OCI-LY1 (cell line): ENCODE measurements at regions not wholly inside any gene's neighbourhood (a gene's known extent, or its start where the extent isn't known, plus 50 kb on each side); places are given as distances from the start of the nearest gene placed in this dataset.

Experiments
- H2AFZ ChIP-seq: fragments of 200-600 bp; sonication (generic), shearing (Covaris generic); 2 replicates; pipeline ENCODE4 v1.6.0; 2014; ENCODE audit warnings: antibody characterized with exemption, mild to moderate bottlenecking, low read length
- H3F3A ChIP-seq: fragments of 200-600 bp; sonication (generic), shearing (Covaris generic); 2 replicates; pipeline ENCODE4 v1.6.0; 2014; ENCODE audit warnings: mild to moderate bottlenecking, antibody characterized with exemption, low read length, moderate library complexity; ENCODE audit not compliant: insufficient read depth
- H3K27ac ChIP-seq: fragments of 200-600 bp; sonication (generic); 2 replicates; pipeline ENCODE4 v1.5.1; 2014; ENCODE audit warnings: low read length, mixed run types, mild to moderate bottlenecking, low read depth; ENCODE audit not compliant: poor library complexity, severe bottlenecking
- H3K27me3 ChIP-seq: fragments of 200-600 bp; sonication (generic); 2 replicates; pipeline ENCODE4 v1.6.0; 2014; ENCODE audit warnings: antibody characterized with exemption, mild to moderate bottlenecking, low read length, moderate library complexity; ENCODE audit not compliant: insufficient read depth
- H3K36me3 ChIP-seq: fragments of 200-600 bp; sonication (generic); 2 replicates; pipeline ENCODE4 v1.6.1; 2014; ENCODE audit warnings: mild to moderate bottlenecking, antibody characterized with exemption, low read length, moderate library complexity, mixed read lengths; ENCODE audit not compliant: insufficient read depth
- H3K4me1 ChIP-seq: fragments of 200-600 bp; sonication (generic); 2 replicates; pipeline ENCODE4 v1.5.1; 2014; ENCODE audit warnings: mild to moderate bottlenecking, low read length, moderate library complexity; ENCODE audit not compliant: insufficient read depth, severe bottlenecking
- H3K4me2 ChIP-seq: fragments of 200-600 bp; sonication (generic), shearing (Covaris generic); 2 replicates; pipeline ENCODE4 v1.6.1; 2014; ENCODE audit warnings: low read length
- H3K4me3 ChIP-seq: fragments of 200-600 bp; sonication (generic); 2 replicates; pipeline ENCODE4 v1.5.1; 2014; ENCODE audit warnings: low read length, low read depth, mild to moderate bottlenecking, mixed read lengths; ENCODE audit not compliant: poor library complexity, severe bottlenecking
- H3K79me2 ChIP-seq: fragments of 200-600 bp; shearing (Covaris generic); 2 replicates; pipeline ENCODE4 v1.6.1; 2016; ENCODE audit warnings: mixed run types, low read length, mixed read lengths; ENCODE audit not compliant: insufficient read depth
- H3K9ac ChIP-seq: fragments of 200-600 bp; sonication (generic), shearing (Covaris generic); 2 replicates; pipeline ENCODE4 v1.6.1; 2014; ENCODE audit warnings: mild to moderate bottlenecking, low read length, mixed read lengths
- H3K9me2 ChIP-seq: fragments of 200-600 bp; sonication (generic), shearing (Covaris generic); 2 replicates; pipeline ENCODE4 v1.6.1; 2014; ENCODE audit warnings: low read depth, mild to moderate bottlenecking, low read length, mixed read lengths
- H3K9me3 ChIP-seq: fragments of 200-600 bp; shearing (Covaris generic); 2 replicates; pipeline ENCODE4 v1.6.1; 2014; ENCODE audit warnings: low read length, mixed read lengths
- H4K20me1 ChIP-seq: fragments of 200-600 bp; sonication (generic), shearing (Covaris generic); 2 replicates; pipeline ENCODE4 v1.6.0; 2016; ENCODE audit warnings: mild to moderate bottlenecking, low read length; ENCODE audit not compliant: insufficient read depth
- EZH2 ChIP-seq: fragments of 200-600 bp; sonication (generic), shearing (Covaris generic); IDR thresholded peaks from 2 replicates; pipeline ENCODE4 v1.8.0; 2017; ENCODE audit warnings: borderline replicate concordance, mixed run types, mild to moderate bottlenecking, antibody characterized with exemption, low read length, moderate library complexity, mixed read lengths
- TF ChIP-seq, protein P1 (sequence below): fragments of 200-600 bp; sonication (generic), shearing (Covaris generic); IDR thresholded peaks from 2 replicates; pipeline ENCODE4 v1.5.1; 2017; ENCODE audit warnings: mild to moderate bottlenecking, antibody characterized with exemption, low read length, moderate library complexity, mixed read lengths

DNA sequence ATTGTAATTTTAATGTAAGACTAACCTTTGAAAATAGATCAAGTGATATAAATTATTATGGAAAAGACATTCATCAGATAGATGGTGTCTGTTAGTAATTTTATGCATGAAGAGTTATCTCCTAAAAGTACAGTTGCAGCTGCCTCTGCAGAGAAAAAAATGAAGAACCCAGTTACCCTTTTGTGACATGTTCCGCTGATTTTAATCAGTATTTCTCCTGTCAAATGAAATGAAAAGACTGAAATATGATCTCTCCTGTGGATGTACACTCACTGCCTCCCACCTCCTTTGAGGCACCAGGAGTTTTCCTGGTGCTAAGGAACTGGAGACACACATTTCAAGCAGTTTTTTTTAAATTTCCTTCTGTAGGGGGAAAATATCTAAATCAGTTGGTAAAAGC is 277.4 kb downstream of the KIF4B start:
- H3K79me2 ChIP-seq, result no peaks in the 10 kb centered on the region
- TF ChIP-seq EZH2, result no peak
- H4K20me1 ChIP-seq, result no peaks in the 10 kb centered on the region

DNA sequence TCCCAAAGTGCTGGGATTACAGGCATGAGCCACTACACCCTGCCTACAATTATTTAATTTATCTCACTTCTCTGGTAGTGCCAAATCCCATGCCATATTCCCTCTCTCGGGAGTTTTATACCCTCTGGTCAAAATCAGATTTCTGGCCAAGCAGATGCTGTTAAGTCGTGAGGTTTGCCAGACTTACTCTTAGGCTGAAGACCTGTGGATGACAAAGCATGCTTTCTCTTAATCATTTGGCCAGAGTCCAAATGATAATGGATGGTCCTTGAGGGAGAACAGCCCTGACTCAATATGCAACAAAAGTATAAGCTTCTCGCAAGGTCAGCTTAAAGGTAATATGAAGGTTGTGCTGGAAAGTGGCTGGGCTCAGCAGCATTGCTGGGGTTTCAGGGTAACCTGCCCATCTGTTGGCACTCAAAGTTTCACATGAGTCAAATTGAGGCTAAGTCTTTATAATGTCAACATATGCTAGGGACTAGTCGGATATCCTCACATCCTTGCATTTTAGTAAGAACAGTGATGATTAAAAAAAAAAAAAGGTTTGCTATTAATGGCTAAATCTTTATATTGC is 280.1 kb downstream of the KIF4B start:
- Histone ChIP-seq H3K36me3 (no peaks in the 10 kb centered on the region), H3K27ac (no peak overlapping the region), H3K4me2 (no peak overlapping the region)

More for the DNA sequence above, 277.4 kb downstream of the KIF4B start:
- Histone ChIP-seq H3K9me2 (no peaks in the 10 kb centered on the region), H3K27ac (no peak overlapping the region), H3K27me3 (no peaks in the 10 kb centered on the region), H3K4me1 (no peaks in the 10 kb centered on the region), H3K9ac (no peak overlapping the region), H3K4me2 (no peak overlapping the region), H2AFZ (no peak overlapping the region), H3K9me3 (no peaks in the 10 kb centered on the region), H3K4me3 (no peak overlapping the region), H3F3A (no peaks in the 10 kb centered on the region), H3K36me3 (no peaks in the 10 kb centered on the region)

DNA sequence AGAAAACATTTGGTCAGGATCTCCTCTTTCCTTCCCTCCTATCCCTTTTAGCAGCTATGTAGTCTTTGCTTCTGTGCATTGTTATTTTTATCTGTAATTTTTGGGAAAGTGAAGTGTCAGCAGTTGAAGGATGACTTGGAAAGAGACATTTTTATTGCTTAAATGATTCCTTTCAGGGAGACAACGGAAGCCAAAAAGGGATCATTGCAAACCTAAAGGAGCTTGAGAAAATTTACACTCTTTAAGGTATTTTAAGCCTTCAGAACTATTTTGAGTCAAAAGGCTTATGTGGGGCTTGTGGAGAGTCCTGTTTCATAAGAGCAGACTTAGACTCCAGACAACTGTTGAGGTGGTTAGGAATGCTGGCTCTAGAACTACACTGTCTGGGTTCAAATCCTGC is 281.6 kb downstream of the KIF4B start:
- Histone ChIP-seq H2AFZ (no peak overlapping the region), H3K27ac (no peak overlapping the region), H3K4me1 (no peaks in the 10 kb centered on the region), H3K9me2 (no peaks in the 10 kb centered on the region), H4K20me1 (no peaks in the 10 kb centered on the region), H3K79me2 (no peaks in the 10 kb centered on the region), H3F3A (no peaks in the 10 kb centered on the region), H3K36me3 (no peaks in the 10 kb centered on the region), H3K4me2 (no peak overlapping the region), H3K4me3 (no peak overlapping the region), H3K27me3 (no peaks in the 10 kb centered on the region), H3K9ac (no peak overlapping the region), H3K9me3 (no peaks in the 10 kb centered on the region)
- no peak for TF ChIP-seq EZH2
- TF ChIP-seq, protein P1, sequence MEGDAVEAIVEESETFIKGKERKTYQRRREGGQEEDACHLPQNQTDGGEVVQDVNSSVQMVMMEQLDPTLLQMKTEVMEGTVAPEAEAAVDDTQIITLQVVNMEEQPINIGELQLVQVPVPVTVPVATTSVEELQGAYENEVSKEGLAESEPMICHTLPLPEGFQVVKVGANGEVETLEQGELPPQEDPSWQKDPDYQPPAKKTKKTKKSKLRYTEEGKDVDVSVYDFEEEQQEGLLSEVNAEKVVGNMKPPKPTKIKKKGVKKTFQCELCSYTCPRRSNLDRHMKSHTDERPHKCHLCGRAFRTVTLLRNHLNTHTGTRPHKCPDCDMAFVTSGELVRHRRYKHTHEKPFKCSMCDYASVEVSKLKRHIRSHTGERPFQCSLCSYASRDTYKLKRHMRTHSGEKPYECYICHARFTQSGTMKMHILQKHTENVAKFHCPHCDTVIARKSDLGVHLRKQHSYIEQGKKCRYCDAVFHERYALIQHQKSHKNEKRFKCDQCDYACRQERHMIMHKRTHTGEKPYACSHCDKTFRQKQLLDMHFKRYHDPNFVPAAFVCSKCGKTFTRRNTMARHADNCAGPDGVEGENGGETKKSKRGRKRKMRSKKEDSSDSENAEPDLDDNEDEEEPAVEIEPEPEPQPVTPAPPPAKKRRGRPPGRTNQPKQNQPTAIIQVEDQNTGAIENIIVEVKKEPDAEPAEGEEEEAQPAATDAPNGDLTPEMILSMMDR, result no peak

More for the DNA sequence above, 280.1 kb downstream of the KIF4B start:
- Histone ChIP-seq H3K79me2 (no peaks in the 10 kb centered on the region), H3K9ac (no peak overlapping the region), H3K9me2 (no peaks in the 10 kb centered on the region), H3K27me3 (no peaks in the 10 kb centered on the region), H3F3A (no peaks in the 10 kb centered on the region), H3K9me3 (no peaks in the 10 kb centered on the region), H3K4me1 (no peaks in the 10 kb centered on the region), H4K20me1 (no peaks in the 10 kb centered on the region), H3K4me3 (no peak overlapping the region), H2AFZ (no peak overlapping the region)
- no peak for TF ChIP-seq EZH2
- TF ChIP-seq, protein P1, result no peak

DNA sequence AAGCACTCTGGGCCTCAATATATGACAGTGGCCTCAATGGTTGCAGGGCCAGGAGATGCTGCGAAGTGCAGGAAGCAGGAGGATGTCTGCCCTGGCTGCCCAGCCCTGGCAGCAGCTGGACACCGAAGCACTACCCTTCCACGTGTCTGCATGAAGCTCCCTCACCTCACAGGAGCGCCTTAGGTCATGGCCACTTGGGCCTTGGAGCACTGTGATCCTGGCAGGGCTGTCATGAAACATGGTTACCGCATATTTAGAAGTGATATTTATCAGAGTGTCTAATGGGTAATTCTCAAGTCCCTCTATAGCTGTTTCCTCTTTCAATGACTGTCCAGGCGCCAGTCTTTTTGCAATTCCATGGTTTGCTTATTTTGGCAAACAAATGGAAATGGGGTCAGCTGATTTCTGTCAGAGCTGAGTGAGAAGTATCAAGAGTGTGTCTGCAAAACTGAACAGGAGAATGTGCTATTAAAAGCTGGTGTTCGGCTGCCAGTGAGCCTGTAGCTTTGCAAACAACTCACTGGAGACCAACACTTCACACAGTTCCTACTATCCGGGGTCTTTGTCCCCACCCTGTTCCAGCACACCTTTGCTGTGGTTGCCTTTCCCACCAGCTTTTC is 285.9 kb downstream of the KIF4B start:
- H3K4me1 ChIP-seq, result no peaks in the 10 kb centered on the region
- no peak overlapping the region for H3K4me2 ChIP-seq
- H3K27ac ChIP-seq, result no peak overlapping the region
- H4K20me1 ChIP-seq, result no peaks in the 10 kb centered on the region
- H2AFZ ChIP-seq, result no peak overlapping the region
- H3K27me3 ChIP-seq, result no peaks in the 10 kb centered on the region
- H3K9me2 ChIP-seq, result no peaks in the 10 kb centered on the region
- H3K9me3 ChIP-seq, result no peaks in the 10 kb centered on the region
- H3K79me2 ChIP-seq, result no peaks in the 10 kb centered on the region
- TF ChIP-seq, protein P1, result no peak
- TF ChIP-seq EZH2, result no peak
- no peak overlapping the region for H3K9ac ChIP-seq
- H3K4me3 ChIP-seq, result no peak overlapping the region
- H3F3A ChIP-seq, result no peaks in the 10 kb centered on the region
- H3K36me3 ChIP-seq, result no peaks in the 10 kb centered on the region
